Stimulated activated CD4-positive, alpha-beta T cell treated with anti-CD3 and anti-CD28 coated beads, Interleukin-12 subunit alpha, Interleukin-12 subunit beta, amount 100 ng/mL, for 24 hours (primary cell): ENCODE measurements at regions not wholly inside any gene's neighbourhood (a gene's known extent, or its start where the extent isn't known, plus 50 kb on each side); places are given as distances from the start of the nearest gene placed in this dataset.

ENCODE experiments used
- DNase-seq, 2 experiments: peaks; one replicate each; pipeline ENCODE4 v3.0.0-alpha.2; 2020; ENCODE audit warnings: low read depth in 2 of 2

- no peak for DNase-seq
These were observed 319.3 kb upstream of the UBE2E3 start for GRCh38 chr2:180660881-180661685.

- no peak for DNase-seq
These were observed 320.2 kb upstream of the UBE2E3 start for GRCh38 chr2:180660207-180660606.

GRCh38 chr2:180657054-180657453 is 323.4 kb upstream of the UBE2E3 start:
- no peak for DNase-seq

- DNase-seq, result no peak
These were observed 324.0 kb upstream of the UBE2E3 start for GRCh38 chr2:180656455-180656847.

- no peak for DNase-seq
These were observed 324.5 kb upstream of the UBE2E3 start for GRCh38 chr2:180655842-180656454.

GRCh38 chr2:180655393-180655792 is 325.0 kb upstream of the UBE2E3 start:
- no peak for DNase-seq

- DNase-seq, result no peak
These were observed 326.9 kb upstream of the UBE2E3 start for GRCh38 chr2:180653481-180653880.

GRCh38 chr2:180652794-180653193 is 327.6 kb upstream of the UBE2E3 start:
- DNase-seq, result no peak

GRCh38 chr2:180651596-180651995 is 328.8 kb upstream of the UBE2E3 start:
- no peak for DNase-seq

GRCh38 chr2:180647621-180648020 is 332.8 kb upstream of the UBE2E3 start:
- DNase-seq, result no peak

- DNase-seq, result no peak
These were observed 333.2 kb upstream of the UBE2E3 start for GRCh38 chr2:180647221-180647620.

GRCh38 chr2:180646756-180647155 is 333.6 kb upstream of the UBE2E3 start:
- DNase-seq, result no peak

- no peak for DNase-seq
These were observed 335.7 kb upstream of the UBE2E3 start for GRCh38 chr2:180644709-180645108.

- no peak for DNase-seq
These were observed 349.6 kb upstream of the UBE2E3 start for GRCh38 chr2:180630756-180631155.

GRCh38 chr2:180625006-180625844 is 355.2 kb upstream of the UBE2E3 start:
- DNase-seq, result no peak

GRCh38 chr2:180621941-180622918 is 358.2 kb upstream of the UBE2E3 start:
- DNase-seq, result no peak

- no peak for DNase-seq
These were observed 359.0 kb upstream of the UBE2E3 start for GRCh38 chr2:180621366-180621765.

GRCh38 chr2:180618570-180618969 is 361.8 kb upstream of the UBE2E3 start:
- no peak for DNase-seq

- DNase-seq, result no peak
These were observed 365.6 kb upstream of the UBE2E3 start for GRCh38 chr2:180614776-180615175.

GRCh38 chr2:180609626-180610340 is 370.6 kb upstream of the UBE2E3 start:
- DNase-seq, result no peak
